ENCODE measurements at regions not wholly inside any gene's neighbourhood (a gene's known extent, or its start where the extent isn't known, plus 50 kb on each side); places are given as distances from the start of the nearest gene placed in this dataset.

GRCh38 chr7:85725026-85725425 is 538.2 kb upstream of the SEMA3D start:
- no peaks in the 10 kb centered on the region for H3K27me3 ChIP-seq
- no peak overlapping the region for H3K4me3 ChIP-seq
- TF ChIP-seq POLR2A (IDR thresholded peaks at IDR 0.05) (no peak), CTCF (IDR thresholded peaks at IDR 0.05) (no peak)
- ATAC-seq (no peak), DNase-seq (no peak)
- no peak overlapping the region for H3K27ac ChIP-seq
- 61 to 88% (median 86%) methylated on average over 2 of the region's 2 CpGs for WGBS, 4 donors
- no peaks in the 10 kb centered on the region for H3K36me3 ChIP-seq
- H3K4me1 ChIP-seq, result no peaks in the 10 kb centered on the region
- intact Hi-C loops (cut with DNase I), result no loop called here
- H3K9me3 ChIP-seq, result peaks cover 0 to 8% (median 0%) of the 10 kb centered on the region in 12 donors

- Histone ChIP-seq H3K36me3 (no peaks in the 10 kb centered on the region), H3K4me3 (no peak overlapping the region), H3K27me3 (no peaks in the 10 kb centered on the region), H3K27ac (no peak overlapping the region), H3K9me3 (no peaks in the 10 kb centered on the region), H3K4me1 (no peaks in the 10 kb centered on the region)
- TF ChIP-seq POLR2A (IDR thresholded peaks at IDR 0.05) (no peak), CTCF (IDR thresholded peaks at IDR 0.05) (no peak)
- ATAC-seq (peak in 2 of 4 donors; percentile 49 to 63), DNase-seq (no peak)
- intact Hi-C loops (cut with DNase I), result no loop called here
- 55 to 63% (median 58%) methylated on average over 4 of the region's 4 CpGs for WGBS, 4 donors
Observed at GRCh38 chr7:85719981-85720953, 533.4 kb upstream of the SEMA3D start.

- ATAC-seq (no peak), DNase-seq (no peak)
- no peaks in the 10 kb centered on the region for H3K27me3 ChIP-seq
- TF ChIP-seq CTCF (IDR thresholded peaks at IDR 0.05) (no peak), POLR2A (IDR thresholded peaks at IDR 0.05) (no peak)
- no peaks in the 10 kb centered on the region for H3K9me3 ChIP-seq
- H3K36me3 ChIP-seq, result no peaks in the 10 kb centered on the region
- WGBS, 4 donors, result 51 to 79% (median 58%) methylated on average over 2 of the region's 2 CpGs
- H3K4me1 ChIP-seq, result peaks cover 0 to 5% (median 0%) of the 10 kb centered on the region in 12 donors
- no peak overlapping the region for H3K4me3 ChIP-seq
- H3K27ac ChIP-seq, result no peak overlapping the region
- intact Hi-C loops (cut with DNase I), result no loop called here
Observed at GRCh38 chr7:85716353-85716752, 529.5 kb upstream of the SEMA3D start.

- intact Hi-C loops (cut with DNase I), result no loop called here
- Histone ChIP-seq H3K4me1 (peaks cover 0 to 5% (median 0%) of the 10 kb centered on the region in 12 donors), H3K27ac (no peak overlapping the region), H3K4me3 (no peak overlapping the region), H3K9me3 (no peaks in the 10 kb centered on the region), H3K36me3 (no peaks in the 10 kb centered on the region), H3K27me3 (no peaks in the 10 kb centered on the region)
- 52 to 61% (median 55%) methylated on average over 2 of the region's 2 CpGs for WGBS, 4 donors
- DNase-seq, result no peak
- no peak for ATAC-seq
- TF ChIP-seq CTCF (IDR thresholded peaks at IDR 0.05) (no peak), POLR2A (IDR thresholded peaks at IDR 0.05) (no peak)
Observed at GRCh38 chr7:85714951-85715350, 528.1 kb upstream of the SEMA3D start.

Data from heart left ventricle (tissue), 16 donors.